HepG2 (cell line): ENCODE measurements at regions not wholly inside any gene's neighbourhood (a gene's known extent, or its start where the extent isn't known, plus 50 kb on each side); places are given as distances from the start of the nearest gene placed in this dataset.

ENCODE experiments used
- HOMEZ ChIP-seq: IDR thresholded peaks from 2 replicates; pipeline ENCODE4 v1.6.1; 2016; ENCODE audit warnings: low read depth
- NR2F1 ChIP-seq, 2 experiments: fragments of 450-650 bp in 1 of 2; formaldehyde crosslinking in 1 of 2; IDR thresholded peaks; 2 replicates each; pipeline versions ENCODE4 v1.5.0 to v1.6.1; 2016 to 2020; ENCODE audit warnings: mild to moderate bottlenecking in 1 of 2, missing compliant biosample characterization in 1 of 2, missing genetic modification reagents in 1 of 2, moderate library complexity in 1 of 2
- POLR2A ChIP-seq, 2 experiments: IDR thresholded peaks; 2 replicates each; pipeline ENCODE4 v1.6.1; 2011; ENCODE audit warnings: low read depth in 2 of 2, low read length in 2 of 2, mild to moderate bottlenecking in 1 of 2, moderate library complexity in 1 of 2; ENCODE audit not compliant: insufficient read depth in 1 of 2
- POLR2AphosphoS5 ChIP-seq: IDR thresholded peaks from 2 replicates; pipeline ENCODE4 v1.6.1; 2012; ENCODE audit warnings: low read depth, low read length
- RELA ChIP-seq: sonication (generic); formaldehyde crosslinking; IDR thresholded peaks from 2 replicates; pipeline ENCODE4 v1.4.0; 2020; ENCODE audit warnings: missing genetic modification reagents
- RORA ChIP-seq: sonication (generic); formaldehyde crosslinking; IDR thresholded peaks from 2 replicates; pipeline ENCODE4 v1.5.0; 2020; ENCODE audit warnings: mild to moderate bottlenecking, missing genetic modification reagents, moderate library complexity
- ZBTB7A ChIP-seq: sonication (generic); formaldehyde crosslinking; IDR thresholded peaks from 2 replicates; pipeline ENCODE4 v1.8.0; 2022; ENCODE audit warnings: mild to moderate bottlenecking, missing genetic modification reagents
- ZNF773 ChIP-seq: sonication (generic); formaldehyde crosslinking; IDR thresholded peaks from 2 replicates; pipeline ENCODE4 v1.4.0; 2020; ENCODE audit warnings: missing genetic modification reagents, borderline replicate concordance

GRCh38 chr1:228684607-228685006 lies 50.7 kb upstream of the RHOU start:
- TF ChIP-seq ZNF773 (CRISPR knock-in tag) (no peak), NR2F1 (CRISPR knock-in tag; IDR thresholded peaks at IDR 0.05) (no peak), RELA (CRISPR knock-in tag) (no peak), POLR2AphosphoS5 (no peak), ZBTB7A (no peak), RORA (CRISPR knock-in tag) (no peak), HOMEZ (CRISPR knock-in tag) (no peak), POLR2A (IDR thresholded peaks at IDR 0.05; ENCODE audit: insufficient read depth in 1 of 2, low read depth in 2 of 2, low read length in 2 of 2) (no peak)
